GM19043 (cell line): ENCODE measurements at regions not wholly inside any gene's neighbourhood (a gene's known extent, or its start where the extent isn't known, plus 50 kb on each side); places are given as distances from the start of the nearest gene placed in this dataset.
"Not testable (repeated sequence)": the region's sequence is repeated elsewhere in the genome, so short reads cannot be mapped to it uniquely, and the experiment has no call there.

Experiments
- ATAC-seq: cut with Tn5 transposase; IDR thresholded peaks from one replicate; pipeline ENCODE4 v1.9.1; 2021; ENCODE audit warnings: low read depth; ENCODE audit not compliant: unreplicated experiment

- ATAC-seq: not testable (repeated sequence)
These were observed 858.8 kb downstream of the TUBA3C start for GRCh38 chr13:18322821-18323220.

GRCh38 chr13:18319653-18320052, 862.0 kb downstream of the TUBA3C start:
- not testable (repeated sequence) for ATAC-seq

GRCh38 chr13:18303240-18303813, 878.3 kb downstream of the TUBA3C start:
- ATAC-seq: not testable (repeated sequence)

DNA sequence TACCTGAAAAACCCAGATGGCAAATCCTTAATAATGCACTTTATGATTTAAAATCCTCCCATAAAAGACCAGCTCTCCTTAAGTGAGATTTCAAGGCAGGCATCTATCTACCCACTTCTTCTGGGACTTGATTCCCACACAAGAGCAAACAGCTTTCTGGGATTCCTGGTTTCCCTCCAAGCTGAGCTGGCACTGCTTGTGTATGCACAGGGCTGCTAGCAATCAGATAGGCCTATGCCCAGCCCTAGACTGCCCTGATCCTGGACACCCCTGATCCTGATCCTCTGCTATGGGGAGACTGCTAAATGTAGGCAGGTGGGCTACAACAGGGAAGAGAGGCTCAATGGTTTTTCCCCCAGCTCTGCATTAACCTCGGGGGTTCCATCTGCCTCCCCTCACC, 880.7 kb downstream of the TUBA3C start:
- ATAC-seq: not testable (repeated sequence)

GRCh38 chr13:18297359-18297758, 884.3 kb downstream of the TUBA3C start:
- not testable (repeated sequence) for ATAC-seq

DNA sequence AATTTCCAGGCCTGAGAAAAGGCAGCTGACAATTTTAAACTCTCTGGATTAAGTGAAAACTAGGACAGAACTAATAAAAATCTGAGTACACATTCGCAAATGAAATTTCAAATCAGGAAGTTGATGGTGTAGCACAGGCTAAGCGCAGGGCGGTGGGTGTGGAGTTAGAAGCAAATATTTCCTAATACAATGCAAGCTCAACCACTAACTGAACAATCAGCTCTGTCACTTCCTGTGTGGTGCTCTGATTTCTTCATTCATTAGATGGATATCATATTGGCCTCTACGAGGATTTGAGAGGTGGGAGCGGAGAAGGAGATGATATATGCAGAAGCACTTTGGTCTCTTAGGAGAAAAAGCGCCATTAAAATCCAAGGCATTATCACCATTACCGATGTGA, 885.0 kb downstream of the TUBA3C start:
- not testable (repeated sequence) for ATAC-seq

DNA sequence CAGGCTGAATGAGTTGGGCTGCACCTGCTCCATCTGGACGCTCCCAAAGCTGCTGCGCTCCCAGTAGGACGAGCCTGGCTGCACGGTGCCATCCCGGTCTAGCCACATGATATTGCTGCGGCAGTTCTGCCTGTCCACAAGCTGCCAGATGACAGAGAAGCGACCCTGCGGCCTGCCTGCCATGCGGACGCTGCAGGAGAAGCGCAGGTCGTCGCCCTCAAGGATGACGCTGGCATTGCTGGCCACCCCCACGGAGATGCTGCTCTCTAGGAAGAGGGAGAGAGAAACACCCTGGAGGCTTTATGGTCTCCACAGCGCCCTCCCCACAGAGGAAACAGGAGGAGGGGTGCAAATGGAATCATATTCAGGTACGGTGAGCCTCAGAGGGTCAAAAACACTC, 887.3 kb downstream of the TUBA3C start:
- ATAC-seq: not testable (repeated sequence)

DNA sequence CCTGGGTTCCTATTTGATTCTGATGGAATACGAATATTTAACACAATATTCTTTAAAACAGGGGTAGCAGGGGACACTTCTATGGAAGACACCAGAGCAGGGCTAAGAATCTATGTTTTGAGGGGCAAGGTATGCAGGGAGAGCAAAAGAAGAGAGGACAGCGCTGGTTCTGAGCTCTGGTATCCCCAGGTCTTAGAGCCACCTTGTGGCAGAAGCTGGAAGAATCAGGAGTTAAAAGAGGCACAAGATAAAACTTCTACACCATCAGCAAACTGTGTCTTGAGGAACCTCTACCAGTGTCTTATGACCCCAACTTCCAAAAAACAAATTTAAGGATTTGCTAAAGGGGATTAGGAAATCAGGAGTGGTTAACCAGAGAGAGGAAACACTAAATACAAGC, 894.8 kb downstream of the TUBA3C start:
- ATAC-seq: not testable (repeated sequence)

- ATAC-seq: not testable (repeated sequence)
These were observed 896.0 kb downstream of the TUBA3C start for GRCh38 chr13:18285663-18286062.

DNA sequence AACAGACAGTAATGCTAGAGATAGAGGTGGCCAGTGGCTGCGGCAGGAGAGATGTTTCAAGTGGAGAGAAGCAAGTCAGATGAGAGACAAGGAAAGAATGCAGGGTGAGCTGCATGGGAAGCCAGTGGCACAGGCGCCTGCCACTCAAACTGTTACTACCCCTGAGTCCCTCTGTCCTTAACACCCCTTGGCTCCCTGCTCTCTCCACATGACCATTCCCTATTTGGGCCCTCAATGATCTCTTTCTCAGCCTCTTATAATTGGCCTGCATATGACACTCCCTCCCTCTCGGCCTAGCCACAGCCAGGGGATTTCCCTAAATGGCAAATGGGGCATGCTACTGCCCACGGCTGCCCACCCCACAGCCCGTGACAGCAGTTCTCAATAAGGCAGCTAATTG, 897.6 kb downstream of the TUBA3C start:
- not testable (repeated sequence) for ATAC-seq

DNA sequence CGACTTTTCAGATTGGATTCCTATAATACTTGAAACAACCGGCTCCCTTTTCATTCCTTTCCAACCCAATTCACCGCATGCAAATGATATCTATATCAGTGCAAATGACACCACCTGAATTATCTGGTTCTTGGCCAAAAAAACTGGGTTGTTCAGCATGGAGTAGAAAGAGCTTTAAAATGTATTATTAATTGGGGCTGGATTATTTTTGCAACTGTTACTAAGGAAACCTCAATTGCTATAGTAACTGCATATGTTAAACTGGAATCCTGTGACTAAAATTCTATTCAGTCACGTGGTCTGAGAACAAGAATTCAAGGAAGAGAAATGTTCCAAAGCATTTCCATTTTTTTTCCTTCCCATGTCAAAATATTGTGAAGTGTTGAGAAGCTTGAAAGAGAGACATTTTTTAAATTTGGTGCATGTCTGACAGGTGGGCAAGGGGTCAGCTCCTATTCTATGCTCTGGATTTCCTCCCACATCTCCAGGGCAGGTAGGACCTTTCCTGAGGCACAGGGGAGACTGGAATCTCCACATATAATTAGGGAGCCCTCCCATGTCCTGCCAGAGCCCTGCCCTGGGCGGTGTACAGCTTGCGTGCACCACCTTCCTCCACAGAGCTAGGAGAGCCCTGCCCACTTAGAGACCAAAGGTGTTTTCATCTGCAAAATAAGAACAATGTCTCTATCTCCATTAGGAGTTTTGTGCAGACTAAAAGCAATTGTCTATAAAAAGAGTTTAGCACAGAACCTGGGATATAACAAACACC, 899.6 kb downstream of the TUBA3C start:
- not testable (repeated sequence) for ATAC-seq

- not testable (repeated sequence) for ATAC-seq
These were observed 900.5 kb downstream of the TUBA3C start for GRCh38 chr13:18280904-18281828.

- ATAC-seq: not testable (repeated sequence)
These were observed 901.7 kb downstream of the TUBA3C start for GRCh38 chr13:18279971-18280370.

GRCh38 chr13:18277372-18277771, 904.3 kb downstream of the TUBA3C start:
- not testable (repeated sequence) for ATAC-seq

DNA sequence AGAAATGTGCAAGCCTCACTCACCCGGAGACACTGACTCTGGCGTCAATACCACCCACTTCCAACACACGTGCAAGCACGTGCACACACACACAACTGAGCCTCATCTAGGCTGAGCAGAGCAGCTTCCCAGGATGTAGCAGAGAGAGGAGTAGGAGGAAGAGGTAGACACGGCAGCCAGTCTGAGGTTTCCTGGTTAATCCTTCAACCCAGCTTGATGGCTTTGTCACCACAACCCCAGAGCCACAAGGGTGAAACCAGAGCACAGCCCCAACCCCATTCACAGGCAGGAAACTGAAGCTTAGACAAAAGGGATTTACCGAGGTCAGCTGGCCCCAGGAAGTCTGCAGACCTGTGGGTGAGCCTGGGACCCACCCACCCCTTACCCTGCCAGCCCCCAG, 905.3 kb downstream of the TUBA3C start:
- ATAC-seq: not testable (repeated sequence)

- not testable (repeated sequence) for ATAC-seq
These were observed 907.7 kb downstream of the TUBA3C start for GRCh38 chr13:18273785-18274514.

DNA sequence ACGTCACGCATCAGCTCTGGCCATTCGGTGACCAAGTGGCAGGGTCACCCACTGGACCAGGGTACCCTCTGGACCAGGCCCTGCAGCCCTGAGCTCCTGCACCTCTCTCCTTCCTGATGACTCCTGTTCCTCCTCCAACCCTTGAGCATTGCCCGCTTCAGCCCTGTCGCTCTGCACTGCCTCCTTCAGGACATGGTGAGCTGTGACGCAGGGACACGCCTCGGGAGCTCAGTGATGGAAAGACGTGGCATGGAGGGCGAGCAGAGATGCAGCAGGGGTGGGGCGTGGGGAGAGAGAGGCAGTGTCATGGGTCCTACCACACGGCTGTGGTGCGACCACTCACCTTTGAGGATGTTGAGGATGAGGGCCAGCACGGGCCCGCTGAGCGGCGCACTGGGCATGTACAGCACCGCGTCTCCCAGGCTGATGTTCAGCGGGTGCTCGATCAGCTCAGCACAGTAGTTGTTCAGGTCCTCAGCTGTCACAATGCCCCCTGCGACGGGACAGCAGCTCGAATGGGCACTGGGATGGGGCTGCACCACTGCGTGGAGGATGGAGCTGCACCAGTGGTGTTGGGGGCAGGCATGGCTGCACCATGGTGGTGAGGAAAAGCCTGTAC, 922.7 kb downstream of the TUBA3C start:
- ATAC-seq: not testable (repeated sequence)

DNA sequence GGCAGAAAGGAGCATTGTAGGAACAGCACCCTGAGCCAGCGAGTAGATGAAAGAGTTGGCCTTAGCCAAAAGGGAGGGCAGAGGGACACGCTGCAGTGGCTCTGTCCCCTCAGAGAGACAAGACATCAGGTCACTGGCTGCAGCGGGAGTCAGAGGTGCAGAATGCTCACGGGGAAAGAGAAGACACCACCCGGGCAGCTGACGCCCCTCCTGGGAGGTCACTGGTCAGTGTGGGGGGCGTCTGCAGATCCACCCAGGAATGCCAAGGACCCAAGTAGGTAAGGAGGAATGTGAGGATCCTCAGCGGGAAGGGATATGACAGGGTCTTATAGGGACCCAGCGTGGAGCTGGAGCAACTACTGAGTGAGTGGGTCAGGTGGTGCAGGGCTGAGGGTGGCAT, 923.9 kb downstream of the TUBA3C start:
- ATAC-seq: not testable (repeated sequence)

GRCh38 chr13:18252848-18253247, 928.8 kb downstream of the TUBA3C start:
- ATAC-seq: not testable (repeated sequence)
